ENCODE measurements at regions not wholly inside any gene's neighbourhood (a gene's known extent, or its start where the extent isn't known, plus 50 kb on each side); places are given as distances from the start of the nearest gene placed in this dataset.

DNA sequence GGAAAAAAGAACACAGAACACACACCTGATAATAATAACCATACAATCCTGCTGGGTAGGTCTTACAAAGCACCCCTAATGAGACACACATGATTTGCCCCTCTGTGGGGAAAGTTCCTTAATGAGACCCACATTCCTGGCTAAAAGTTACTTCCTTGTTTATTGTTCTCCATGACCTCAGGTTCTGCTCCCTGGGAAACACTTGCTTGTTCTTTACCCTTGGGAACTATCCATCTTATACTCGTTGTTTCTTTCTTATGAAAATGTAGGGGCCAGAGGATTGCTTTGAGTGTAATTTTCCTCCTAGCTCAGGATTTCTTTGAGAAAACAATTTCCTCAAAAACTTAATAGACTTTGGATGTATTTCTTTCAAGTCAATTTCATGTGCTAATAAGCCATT, 52.1 kb upstream of the PCDH10 start:
- Histone ChIP-seq H2AFZ (ENCODE audit: low read length) (no peak overlapping the region), H4K20me1 (ENCODE audit: insufficient read depth, low read length, poor library complexity, severe bottlenecking) (no peaks in the 10 kb centered on the region), H3K4me3 (ENCODE audit: low read length, poor library complexity, severe bottlenecking) (no peak overlapping the region), H3F3A (ENCODE audit: low read depth) (no peaks in the 10 kb centered on the region), H3K36me3 (ENCODE audit: insufficient read depth, low read length) (no peaks in the 10 kb centered on the region), H3K4me1 (ENCODE audit: insufficient read depth, low read length, poor library complexity, severe bottlenecking) (no peaks in the 10 kb centered on the region), H3K9me3 (ENCODE audit: insufficient read depth, low read depth, low read length) (no peaks in the 10 kb centered on the region), H3K9me2 (replicated peaks; ENCODE audit: low read depth, low read length) (no peaks in the 10 kb centered on the region), H3K4me2 (ENCODE audit: low read depth, low read length, poor library complexity, severe bottlenecking) (no peak overlapping the region), H3K79me2 (ENCODE audit: insufficient read depth, low read length) (no peaks in the 10 kb centered on the region), H3K27me3 (ENCODE audit: insufficient read depth, low read length, poor library complexity, severe bottlenecking) (no peaks in the 10 kb centered on the region), H3K9ac (ENCODE audit: low read depth, low read length, poor library complexity, severe bottlenecking) (no peak overlapping the region)
- TF ChIP-seq EZH2phosphoT487 (IDR thresholded peaks at IDR 0.05; ENCODE audit: borderline replicate concordance) (no peak), CTCF (conservative IDR thresholded peaks at IDR 0.05; ENCODE audit: low read length) (no peak)

All from Loucy (cell line).